Transverse colon (tissue), 3 donors: ENCODE measurements at regions not wholly inside any gene's neighbourhood (a gene's known extent, or its start where the extent isn't known, plus 50 kb on each side); places are given as distances from the start of the nearest gene placed in this dataset.

ENCODE experiments used
- CTCF ChIP-seq, 5 experiments: fragments of 200-600 bp in 3 of 5; fragments of 450-650 bp in 2 of 5; sonication (generic) in 3 of 5; IDR thresholded peaks; 1 replicate in 2 of 5; 2 replicates in 3 of 5; pipeline ENCODE4 v1.5.1; 2016 to 2017; ENCODE audit warnings: antibody characterized with exemption in 5 of 5, inconsistent platforms in 3 of 5, mild to moderate bottlenecking in 2 of 5, moderate library complexity in 1 of 5
- POLR2A ChIP-seq: fragments of 450-650 bp; IDR thresholded peaks from one replicate; pipeline ENCODE4 v1.6.1; 2016; ENCODE audit warnings: antibody characterized with exemption, mild to moderate bottlenecking, moderate library complexity

- TF ChIP-seq CTCF (IDR thresholded peaks at IDR 0.05): no peak
- TF ChIP-seq POLR2A: no peak
These were observed 320.4 kb upstream of the BOD1L1 start for GRCh38 chr4:13947921-13948320.
